HL-60 (cell line): ENCODE measurements at regions not wholly inside any gene's neighbourhood (a gene's known extent, or its start where the extent isn't known, plus 50 kb on each side); places are given as distances from the start of the nearest gene placed in this dataset.

Experiments
- CTCF ChIP-seq: IDR thresholded peaks from one replicate; pipeline ENCODE4 v1.5.1; 2011; ENCODE audit warnings: low read length, control low read depth, inconsistent platforms; ENCODE audit not compliant: insufficient read depth
- GABPA ChIP-seq: IDR thresholded peaks from 2 replicates; pipeline ENCODE4 v1.6.1; 2012; ENCODE audit warnings: low read depth
- POLR2AphosphoS5 ChIP-seq: IDR thresholded peaks from 2 replicates; pipeline ENCODE4 v1.6.1; 2012; ENCODE audit warnings: low read depth
- REST ChIP-seq: IDR thresholded peaks from 2 replicates; pipeline ENCODE4 v1.6.1; 2012; ENCODE audit warnings: low read depth; ENCODE audit not compliant: insufficient replicate concordance

- TF ChIP-seq CTCF = no peak
- no peak for TF ChIP-seq POLR2AphosphoS5
- no peak for TF ChIP-seq REST
- TF ChIP-seq GABPA = no peak
Measured at GRCh38 chrX:30982467-30982866, 89.4 kb downstream of the FTHL17 start.
